Heart right ventricle (tissue), 16 donors: ENCODE measurements at regions not wholly inside any gene's neighbourhood (a gene's known extent, or its start where the extent isn't known, plus 50 kb on each side); places are given as distances from the start of the nearest gene placed in this dataset.

Source experiments
- ATAC-seq, 8 donors: fragments of 200-7000 bp; cut with Tn5 transposase; one replicate each; pipeline ENCODE4 v1.9.1; 2020; ENCODE audit warnings: mild to moderate bottlenecking in 8 of 8, moderate library complexity in 8 of 8, moderate number of reproducible peaks in 1 of 8
- DNase-seq, 2 donors: peaks; one replicate each; pipeline ENCODE4 v3.0.0-alpha.2; 2020
- H3K27ac ChIP-seq, 10 donors: fragments of 200-600 bp; sonication (generic) in 2 of 10; one replicate each; pipeline versions ENCODE4 v1.5.0 to v1.8.0; 2020 to 2022; ENCODE audit warnings: mild to moderate bottlenecking in 3 of 10
- H3K27me3 ChIP-seq, 7 donors: fragments of 200-600 bp; one replicate each; pipeline ENCODE4 v1.8.0; 2021 to 2022; ENCODE audit warnings: mild to moderate bottlenecking in 2 of 7
- H3K36me3 ChIP-seq, 9 donors: fragments of 200-600 bp; sonication (generic) in 1 of 9; one replicate each; pipeline versions ENCODE4 v1.5.0 to v1.8.0; 2020 to 2022; ENCODE audit warnings: mild to moderate bottlenecking in 2 of 9
- H3K4me1 ChIP-seq, 9 donors: fragments of 200-600 bp; sonication (generic) in 1 of 9; one replicate each; pipeline versions ENCODE4 v1.5.0 to v1.8.0; 2020 to 2022; ENCODE audit warnings: mild to moderate bottlenecking in 4 of 9
- H3K4me3 ChIP-seq, 10 donors: fragments of 200-600 bp; sonication (generic) in 2 of 10; one replicate each; pipeline versions ENCODE4 v1.5.0 to v1.8.0; 2020 to 2022; ENCODE audit warnings: mild to moderate bottlenecking in 7 of 10, moderate library complexity in 2 of 10
- H3K9me3 ChIP-seq, 11 donors: fragments of 200-600 bp in 10 of 11; sonication (generic) in 2 of 11; one replicate each; pipeline versions ENCODE4 v1.5.0 to v1.8.0; 2013 to 2022; ENCODE audit warnings: mild to moderate bottlenecking in 2 of 11, control low read depth in 1 of 11, moderate library complexity in 1 of 11
- WGBS, 2 donors: extraction: QIAGEN DNeasy Blood & Tissue Kit; methylation state at CpG; one replicate each; pipeline ENCODE4 v1.1.7; 2013; ENCODE audit warnings: inconsistent platforms in 1 of 2; 5-methylcytosine and 5-hydroxymethylcytosine counted together
- intact Hi-C, 10 donors: fragments of 100-400 bp; cut with DNase I; formaldehyde crosslinking; loops; one replicate each; pipeline versions ENCODE4 v1.11.1 to v1.14.2; 2022
- TF ChIP-seq, protein P1 (sequence below), 9 donors: fragments of 200-600 bp; sonication (generic) in 2 of 9; IDR thresholded peaks; one replicate each; pipeline versions ENCODE4 v1.5.0 to v1.8.0; 2021 to 2022; ENCODE audit warnings: antibody characterized with exemption in 9 of 9, mild to moderate bottlenecking in 5 of 9, moderate library complexity in 1 of 9
- donor health status: Arrhythmogenic right ventricular cardiomyopathy.
- donor health status: ischemic (EF 13 %, LVEDD 7.1; RV severe dilation, severe dysfunction).
- donor health status: healthy with polysubstance abuse.
- donor health status: DM: no; HTN: yes; CAD: no.
- donor health status: DM: no; HTN: no; CAD: no.
- donor health status: ischemic (EF 25% LVEDD 6.9; RV normal size, moderate dysfunction).
- donor health status: ischemic (EF 25% LVEDD 5.7; RV mildly dilated, moderate dysfunction).
- donor health status: healthy.
- donor health status: DM: yes; HTN: yes; CAD: no.
- donor health status: Ischemic cardiomyopathy.
- donor health status: ischemic (EF 35%, LVEDD 5.7; RV mildly dilated, moderate dysfunction).
- donor health status: nonischemic (EF 11% LVEDD 7.7; RV severe dilation, severe dysfunction).
- donor health status: DM: yes; HTN: yes; CAD: no.
- donor health status: PGD.
- donor health status: ischemic (EF 29% LVEDD 5.4; RV normal size, mild dysfunction).
- donor health status: nonischemic (EF 23%, LVEDD 6.1; RV moderate dilation, normal function).

DNA sequence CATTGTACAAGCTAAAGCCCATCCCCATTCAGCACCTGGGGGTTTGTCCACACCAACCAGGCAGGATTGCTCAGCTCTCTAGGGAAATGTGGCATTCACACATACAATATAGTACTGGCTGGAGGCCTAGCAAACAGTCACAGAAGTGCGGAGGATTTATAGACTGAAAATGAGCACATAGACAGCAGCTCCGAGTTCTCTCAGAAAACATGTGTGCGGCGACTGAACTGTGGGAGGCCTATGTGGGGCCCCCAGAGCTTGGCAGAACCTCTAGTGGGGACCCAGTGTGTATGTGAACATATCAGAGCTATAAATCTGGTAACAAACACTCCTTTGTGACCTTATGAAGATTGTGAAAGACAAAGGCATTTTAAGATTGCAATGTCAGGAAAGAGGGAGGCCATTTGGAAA lies 431.1 kb downstream of the DTWD2 start:
- 91 to 93% methylated on average over 4 of the region's 4 CpGs for WGBS, 2 donors
- intact Hi-C loops = no loop called here
- peak overlapping the region in 4 of 10 donors; percentile 24 to 61 (median 43) for H3K27ac ChIP-seq

GRCh38 chr5:118556792-118557191 lies 431.6 kb downstream of the DTWD2 start:
- no peak for DNase-seq
- H3K27ac ChIP-seq = peak overlapping the region in 2 of 10 donors; percentile 24 to 54
- no peaks in the 10 kb centered on the region for H3K27me3 ChIP-seq
- H3K4me1 ChIP-seq = peaks cover 0 to 27% (median 9%) of the 10 kb centered on the region in 9 donors
- H3K4me3 ChIP-seq = no peak overlapping the region
- intact Hi-C loops = no loop called here
- no peaks in the 10 kb centered on the region for H3K9me3 ChIP-seq
- H3K36me3 ChIP-seq = no peaks in the 10 kb centered on the region
- TF ChIP-seq, protein P1, sequence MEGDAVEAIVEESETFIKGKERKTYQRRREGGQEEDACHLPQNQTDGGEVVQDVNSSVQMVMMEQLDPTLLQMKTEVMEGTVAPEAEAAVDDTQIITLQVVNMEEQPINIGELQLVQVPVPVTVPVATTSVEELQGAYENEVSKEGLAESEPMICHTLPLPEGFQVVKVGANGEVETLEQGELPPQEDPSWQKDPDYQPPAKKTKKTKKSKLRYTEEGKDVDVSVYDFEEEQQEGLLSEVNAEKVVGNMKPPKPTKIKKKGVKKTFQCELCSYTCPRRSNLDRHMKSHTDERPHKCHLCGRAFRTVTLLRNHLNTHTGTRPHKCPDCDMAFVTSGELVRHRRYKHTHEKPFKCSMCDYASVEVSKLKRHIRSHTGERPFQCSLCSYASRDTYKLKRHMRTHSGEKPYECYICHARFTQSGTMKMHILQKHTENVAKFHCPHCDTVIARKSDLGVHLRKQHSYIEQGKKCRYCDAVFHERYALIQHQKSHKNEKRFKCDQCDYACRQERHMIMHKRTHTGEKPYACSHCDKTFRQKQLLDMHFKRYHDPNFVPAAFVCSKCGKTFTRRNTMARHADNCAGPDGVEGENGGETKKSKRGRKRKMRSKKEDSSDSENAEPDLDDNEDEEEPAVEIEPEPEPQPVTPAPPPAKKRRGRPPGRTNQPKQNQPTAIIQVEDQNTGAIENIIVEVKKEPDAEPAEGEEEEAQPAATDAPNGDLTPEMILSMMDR (IDR thresholded peaks at IDR 0.05) = no peak
- WGBS, 2 donors = 86 to 88% methylated on average over 5 of the region's 5 CpGs
- no peak for ATAC-seq

More for the DNA sequence above, 431.1 kb downstream of the DTWD2 start:
- TF ChIP-seq, protein P1 (IDR thresholded peaks at IDR 0.05) = no peak
- Histone ChIP-seq H3K36me3 (no peaks in the 10 kb centered on the region), H3K27me3 (no peaks in the 10 kb centered on the region), H3K4me3 (no peak overlapping the region), H3K4me1 (peaks cover 0 to 27% (median 9%) of the 10 kb centered on the region in 9 donors), H3K9me3 (no peaks in the 10 kb centered on the region)
- DNase-seq (no peak), ATAC-seq (no peak)

GRCh38 chr5:118555727-118556126 lies 432.6 kb downstream of the DTWD2 start:
- Histone ChIP-seq H3K27me3 (no peaks in the 10 kb centered on the region), H3K27ac (no peak overlapping the region), H3K4me1 (peaks cover 0 to 27% (median 9%) of the 10 kb centered on the region in 9 donors), H3K9me3 (no peaks in the 10 kb centered on the region), H3K4me3 (no peak overlapping the region), H3K36me3 (no peaks in the 10 kb centered on the region)
- ATAC-seq = no peak
- TF ChIP-seq, protein P1 (IDR thresholded peaks at IDR 0.05) = no peak
- intact Hi-C loops = no loop called here
- no peak for DNase-seq
- 78 to 90% methylated on average over 2 of the region's 2 CpGs for WGBS, 2 donors

GRCh38 chr5:118554981-118555380 lies 433.4 kb downstream of the DTWD2 start:
- Histone ChIP-seq H3K27ac (peak overlapping the region in 1 of 10 donors; percentile 36), H3K9me3 (no peaks in the 10 kb centered on the region), H3K27me3 (no peaks in the 10 kb centered on the region), H3K4me1 (peaks cover 0 to 27% (median 9%) of the 10 kb centered on the region in 9 donors), H3K36me3 (no peaks in the 10 kb centered on the region), H3K4me3 (no peak overlapping the region)
- intact Hi-C loops = no loop called here
- TF ChIP-seq, protein P1 (IDR thresholded peaks at IDR 0.05) = no peak
- WGBS, 2 donors = 75 to 81% methylated on average over 4 of the region's 4 CpGs
- DNase-seq = no peak
- no peak for ATAC-seq
